H1 (cell line): ENCODE measurements at regions not wholly inside any gene's neighbourhood (a gene's known extent, or its start where the extent isn't known, plus 50 kb on each side); places are given as distances from the start of the nearest gene placed in this dataset.

Experiments used
- CTCF ChIA-PET: fragments of 300-600 bp; sonication (Branson Sonifier 250); formaldehyde crosslinking; loops from one replicate; lab custom pipeline; 2021; ENCODE audit not compliant: partially characterized antibody; lab: Charles Lee
- POLR2A ChIA-PET: fragments of 300-600 bp; sonication (Branson Sonifier 250); formaldehyde crosslinking; loops from one replicate; lab custom pipeline; 2021; ENCODE audit warnings: inconsistent platforms; ENCODE audit not compliant: partially characterized antibody; lab: Charles Lee
- DNase-seq, 2 experiments: peaks; one replicate each; pipeline versions ENCODE4 v3.0.0 to v3.0.0-alpha.2; 2010 to 2022; ENCODE audit warnings: low spot score in 2 of 2, low read depth in 1 of 2, mixed read lengths in 1 of 2
- FAIRE-seq: peaks from 2 replicates; lab custom pipeline; 2011; peaks lifted over from hg19 to GRCh38; lab: Jason Lieb, UNC
- H2AFZ ChIP-seq: 2 replicates; pipeline ENCODE4 v1.8.1; 2012; ENCODE audit warnings: low read length, inconsistent platforms
- H2AK5ac ChIP-seq: 2 replicates; pipeline ENCODE4 v1.6.1; 2013; ENCODE audit warnings: low read depth, low read length
- H2BK120ac ChIP-seq: replicated peaks from 2 replicates; pipeline ENCODE3; 2013; ENCODE audit warnings: low read depth, low read length, inconsistent platforms
- H2BK12ac ChIP-seq: 2 replicates; pipeline ENCODE4 v1.6.1; 2013; ENCODE audit warnings: low read depth, low read length
- H2BK15ac ChIP-seq: 2 replicates; pipeline ENCODE4 v1.6.1; 2013; ENCODE audit warnings: low read length
- H2BK20ac ChIP-seq: 2 replicates; pipeline ENCODE4 v1.6.1; 2013; ENCODE audit warnings: low read length
- H2BK5ac ChIP-seq: 2 replicates; pipeline ENCODE4 v1.6.1; 2013; ENCODE audit warnings: low read depth, low read length
- H3K14ac ChIP-seq: 2 replicates; pipeline ENCODE4 v1.6.1; 2013; ENCODE audit warnings: inconsistent platforms; ENCODE audit not compliant: insufficient read length
- H3K18ac ChIP-seq: 2 replicates; pipeline ENCODE4 v1.6.1; 2013; ENCODE audit warnings: low read length; ENCODE audit errors: extremely low read depth
- H3K23ac ChIP-seq: 2 replicates; pipeline ENCODE4 v1.6.1; 2013; ENCODE audit warnings: inconsistent platforms; ENCODE audit not compliant: insufficient read length
- H3K23me2 ChIP-seq: 2 replicates; pipeline ENCODE4 v1.6.1; 2013; ENCODE audit warnings: low read depth, low read length
- H3K27ac ChIP-seq: 2 replicates; pipeline ENCODE4 v1.6.1; 2011; ENCODE audit warnings: low read depth, low read length, inconsistent platforms
- H3K27me3 ChIP-seq, 4 experiments: replicated peaks in 1 of 4; 1 replicate in 1 of 4; 2 replicates in 3 of 4; pipeline versions ENCODE4 v1.6.1 to v1.8.1; 2011 to 2013; ENCODE audit warnings: low read length in 3 of 4, mild to moderate bottlenecking in 3 of 4, inconsistent platforms in 2 of 4, mixed read lengths in 2 of 4, moderate library complexity in 1 of 4; ENCODE audit not compliant: control insufficient read depth in 3 of 4, insufficient read depth in 3 of 4; ENCODE audit errors: extremely low read depth in 1 of 4
- H3K36me3 ChIP-seq, 4 experiments: 2 replicates each; pipeline versions ENCODE4 v1.6.1 to v1.8.1; 2011 to 2013; ENCODE audit warnings: mild to moderate bottlenecking in 4 of 4, low read length in 3 of 4, moderate library complexity in 2 of 4, control low read depth in 1 of 4, inconsistent platforms in 1 of 4; ENCODE audit not compliant: insufficient read depth in 4 of 4, control insufficient read depth in 2 of 4
- H3K4ac ChIP-seq: replicated peaks from 2 replicates; pipeline ENCODE3; 2013; ENCODE audit warnings: low read length, low read depth, mixed read lengths, inconsistent platforms; ENCODE audit not compliant: insufficient read length
- H3K4me1 ChIP-seq, 4 experiments: replicated peaks in 1 of 4; 1 replicate in 1 of 4; 2 replicates in 3 of 4; pipeline versions ENCODE4 v1.6.1 to v1.8.1; 2011 to 2013; ENCODE audit warnings: low read length in 3 of 4, inconsistent platforms in 2 of 4, mixed read lengths in 1 of 4; ENCODE audit not compliant: insufficient read depth in 4 of 4, control insufficient read depth in 3 of 4
- H3K4me2 ChIP-seq, 2 experiments: 2 replicates each; pipeline versions ENCODE4 v1.6.1 to v1.8.1; 2011 to 2013; ENCODE audit warnings: low read depth in 2 of 2, low read length in 2 of 2, control low read depth in 1 of 2, inconsistent platforms in 1 of 2, mild to moderate bottlenecking in 1 of 2; ENCODE audit not compliant: insufficient read depth in 1 of 2
- H3K4me3 ChIP-seq, 4 experiments: fragments of 200-600, 300-600 bp in 1 of 4; sonication (generic), shearing (Covaris generic), sonication (Bioruptor Twin) in 1 of 4; 2 replicates each; pipeline versions ENCODE4 v1.5.1 to v1.8.1; 2011 to 2016; ENCODE audit warnings: low read length in 4 of 4, low read depth in 3 of 4, control low read depth in 2 of 4, inconsistent platforms in 2 of 4, mild to moderate bottlenecking in 2 of 4, mixed read lengths in 1 of 4, moderate library complexity in 1 of 4; ENCODE audit not compliant: insufficient read depth in 2 of 4; ENCODE audit errors: extremely low read depth in 1 of 4
- H3K56ac ChIP-seq: replicated peaks from 2 replicates; pipeline ENCODE3; 2013; ENCODE audit warnings: low read depth, mild to moderate bottlenecking, mixed read lengths, low read length, inconsistent platforms; ENCODE audit not compliant: insufficient read length
- H3K79me1 ChIP-seq: 2 replicates; pipeline ENCODE4 v1.6.1; 2013; ENCODE audit warnings: low read depth, low read length, control low read depth
- H3K79me2 ChIP-seq, 2 experiments: 2 replicates each; pipeline versions ENCODE4 v1.6.1 to v1.8.1; 2012 to 2013; ENCODE audit warnings: low read length in 2 of 2, mild to moderate bottlenecking in 2 of 2, inconsistent platforms in 1 of 2; ENCODE audit not compliant: insufficient read depth in 2 of 2, control insufficient read depth in 1 of 2
- H3K9ac ChIP-seq, 4 experiments: replicated peaks in 1 of 4; 1 replicate in 1 of 4; 2 replicates in 3 of 4; pipeline versions ENCODE4 v1.6.1 to v1.8.1; 2011 to 2013; ENCODE audit warnings: low read depth in 3 of 4, low read length in 3 of 4, control low read depth in 2 of 4, mild to moderate bottlenecking in 2 of 4, moderate library complexity in 2 of 4, inconsistent platforms in 1 of 4; ENCODE audit errors: extremely low read depth in 1 of 4
- H3K9me3 ChIP-seq, 2 experiments: 2 replicates each; pipeline versions ENCODE4 v1.6.1 to v1.8.1; 2012 to 2013; ENCODE audit warnings: mild to moderate bottlenecking in 2 of 2, moderate library complexity in 2 of 2, control low read depth in 1 of 2, inconsistent platforms in 1 of 2, low read depth in 1 of 2, low read length in 1 of 2, mixed read lengths in 1 of 2; ENCODE audit not compliant: insufficient read depth in 2 of 2
- H4K20me1 ChIP-seq, 2 experiments: replicated peaks in 1 of 2; 2 replicates each; pipeline versions ENCODE3 to v1.8.1; 2011 to 2013; ENCODE audit warnings: inconsistent platforms in 2 of 2, low read length in 2 of 2, mild to moderate bottlenecking in 1 of 2; ENCODE audit not compliant: insufficient read depth in 2 of 2, control insufficient read depth in 1 of 2
- H4K5ac ChIP-seq: 2 replicates; pipeline ENCODE4 v1.6.1; 2013; ENCODE audit warnings: low read length, low read depth, mixed read lengths, inconsistent platforms; ENCODE audit not compliant: insufficient read length
- H4K8ac ChIP-seq: 2 replicates; pipeline ENCODE4 v1.8.0; 2013; ENCODE audit warnings: mild to moderate bottlenecking, moderate library complexity, low read length, inconsistent platforms; ENCODE audit not compliant: insufficient read depth; ENCODE audit errors: extremely low read depth
- H4K91ac ChIP-seq: replicated peaks from 2 replicates; pipeline ENCODE3; 2013; ENCODE audit warnings: low read length, mixed read lengths, inconsistent platforms; ENCODE audit not compliant: insufficient read length
- TEAD4 ChIP-seq: IDR thresholded peaks from 2 replicates; pipeline ENCODE4 v1.6.1; 2012; ENCODE audit warnings: low read depth, low read length, inconsistent platforms, mixed read lengths
- WGBS, 2 experiments: shearing (Covaris generic) in 1 of 2; methylation state at CpG; one replicate each; pipeline versions ENCODE4 v1.1.6 to v1.1.7; 2013 to 2015; ENCODE audit warnings: low lambda C conversion rate in 2 of 2, mixed read lengths in 2 of 2, inconsistent platforms in 1 of 2, low coverage in 1 of 2, missing lambda C conversion rate in 1 of 2; ENCODE audit not compliant: insufficient replicate concordance in 2 of 2, insufficient coverage in 1 of 2, insufficient read length in 1 of 2; ENCODE audit errors: extremely low coverage in 1 of 2, missing lambda C conversion rate in 1 of 2; 5-methylcytosine and 5-hydroxymethylcytosine counted together

DNA sequence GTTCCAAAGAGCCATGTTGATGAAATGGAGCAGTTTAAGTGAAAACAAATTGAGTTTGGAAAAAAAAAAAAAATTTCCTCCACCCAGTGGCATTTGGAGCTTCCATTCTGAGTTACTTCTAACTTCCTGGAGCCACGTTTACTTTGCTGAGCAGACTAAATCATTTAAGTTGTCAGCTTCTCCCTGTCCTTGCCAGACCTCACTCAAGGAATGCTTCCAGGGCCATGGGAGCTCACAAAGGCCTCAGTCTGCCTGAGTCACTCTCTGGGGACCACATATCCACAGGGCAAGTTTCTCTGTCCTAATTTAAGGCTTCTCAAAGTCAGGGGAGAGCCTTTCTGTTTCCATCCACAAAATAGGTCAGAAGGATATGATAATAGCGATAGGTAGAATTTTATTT, 210.3 kb upstream of the TNC start:
- Histone ChIP-seq H2AFZ (no peak overlapping the region), H3K4me3 (no peak overlapping the region), H3K23me2 (no peaks in the 10 kb centered on the region), H3K56ac (no peak overlapping the region), H2BK120ac (no peak overlapping the region), H4K5ac (no peak overlapping the region), H3K27me3 (no peaks in the 10 kb centered on the region), H3K9ac (no peak overlapping the region), H2BK20ac (no peak overlapping the region), H3K4me1 (no peaks in the 10 kb centered on the region), H3K23ac (no peak overlapping the region), H3K79me1 (no peaks in the 10 kb centered on the region), H4K91ac (no peak overlapping the region), H2AK5ac (no peak overlapping the region), H3K27ac (no peak overlapping the region), H2BK12ac (no peak overlapping the region), H3K36me3 (no peaks in the 10 kb centered on the region), H2BK5ac (no peak overlapping the region), H3K79me2 (no peaks in the 10 kb centered on the region), H2BK15ac (no peak overlapping the region), H3K4me2 (no peak overlapping the region), H3K14ac (no peak overlapping the region), H3K4ac (no peak overlapping the region), H4K8ac (no peak overlapping the region), H3K9me3 (no peaks in the 10 kb centered on the region), H3K18ac (no peak overlapping the region), H4K20me1 (no peaks in the 10 kb centered on the region)
- FAIRE-seq, result no peak
- 97% methylated on average over 2 of the region's 2 CpGs; no CpG with 5 or more reads in 1 of the 2 experiments for WGBS, 2 experiments
- no peak for TF ChIP-seq TEAD4
- ChIA-PET POLR2A (interaction anchor here (0.6 kb wide), 1 partner anchor 15 kb away, joined by 3 read pairs; no protein-coding TSS in a partner anchor), CTCF (no interaction called here)
- DNase-seq, result no peak
